ENCODE measurements at regions not wholly inside any gene's neighbourhood (a gene's known extent, or its start where the extent isn't known, plus 50 kb on each side); places are given as distances from the start of the nearest gene placed in this dataset.
A peak's percentile ranks its signal among the peaks of the same experiment; 100 is the strongest.
"Not testable (repeated sequence)": the region's sequence is repeated elsewhere in the genome, so short reads cannot be mapped to it uniquely, and the experiment has no call there.

DNA sequence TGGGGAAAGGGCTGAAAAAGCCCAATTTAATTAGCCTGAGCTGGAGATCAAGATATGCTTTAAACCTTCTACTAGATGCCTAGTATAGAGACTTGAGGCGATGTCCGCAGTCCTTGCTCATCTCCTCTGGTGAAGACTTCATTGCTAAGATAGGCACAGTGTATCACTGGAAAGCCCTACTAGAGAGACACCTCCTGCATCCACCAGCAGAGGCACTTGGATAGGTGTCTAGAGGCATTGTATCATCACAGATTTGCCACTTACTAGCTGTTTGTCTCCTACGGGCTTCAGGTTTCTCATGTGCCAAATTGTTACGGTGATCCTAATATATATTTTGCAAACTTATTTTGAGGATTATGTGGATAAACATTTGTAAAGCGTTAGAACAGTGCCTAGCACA lies 1048.5 kb downstream of the GALC start:
- DNase-seq: no peak

DNA sequence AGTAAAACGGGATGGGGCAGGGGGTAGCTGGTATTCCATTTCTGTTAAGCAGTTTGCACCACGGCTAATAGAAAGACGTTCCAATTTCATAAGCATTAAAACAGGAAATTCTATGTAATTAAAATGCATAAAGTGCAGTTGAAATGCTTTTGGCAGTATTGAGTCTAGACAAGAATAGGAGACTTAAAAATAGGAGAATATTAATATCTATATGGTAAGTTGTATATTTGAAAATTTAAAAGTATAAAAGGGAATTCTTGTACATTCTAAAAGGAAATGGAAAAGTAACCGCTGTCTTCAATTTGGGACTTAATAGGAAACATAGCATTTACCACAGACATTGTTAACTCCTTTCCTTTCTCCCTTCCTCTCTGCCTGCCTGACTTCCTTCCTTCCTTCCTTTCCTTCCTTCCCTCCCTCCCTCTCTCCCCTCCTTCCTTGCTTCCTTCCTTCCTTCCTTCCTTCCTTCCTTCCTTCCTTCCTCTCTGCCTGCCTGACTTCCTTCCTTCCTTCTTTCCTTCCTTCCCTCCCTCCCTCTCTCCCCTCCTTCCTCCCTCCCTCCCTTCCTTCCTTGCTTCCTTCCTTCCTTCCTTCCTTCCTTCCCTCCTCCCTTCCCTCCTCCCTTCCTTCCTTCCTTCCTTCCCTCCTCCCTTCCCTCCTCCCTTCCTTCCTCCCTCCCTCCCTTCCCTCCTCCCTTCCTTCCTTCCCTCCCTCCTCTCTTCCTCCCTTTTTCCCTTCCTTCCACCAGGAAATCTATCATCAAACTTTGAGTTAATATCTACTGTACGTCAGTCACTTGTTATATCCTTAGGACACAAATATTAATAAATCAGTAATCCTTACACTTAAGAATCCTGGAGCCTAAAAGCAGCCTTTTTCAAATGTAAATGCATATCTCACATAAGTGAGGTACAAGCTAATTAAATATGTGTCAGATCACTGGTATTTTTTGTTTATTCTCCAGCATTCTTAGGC lies 1049.3 kb downstream of the GALC start:
- no peak for DNase-seq

DNA sequence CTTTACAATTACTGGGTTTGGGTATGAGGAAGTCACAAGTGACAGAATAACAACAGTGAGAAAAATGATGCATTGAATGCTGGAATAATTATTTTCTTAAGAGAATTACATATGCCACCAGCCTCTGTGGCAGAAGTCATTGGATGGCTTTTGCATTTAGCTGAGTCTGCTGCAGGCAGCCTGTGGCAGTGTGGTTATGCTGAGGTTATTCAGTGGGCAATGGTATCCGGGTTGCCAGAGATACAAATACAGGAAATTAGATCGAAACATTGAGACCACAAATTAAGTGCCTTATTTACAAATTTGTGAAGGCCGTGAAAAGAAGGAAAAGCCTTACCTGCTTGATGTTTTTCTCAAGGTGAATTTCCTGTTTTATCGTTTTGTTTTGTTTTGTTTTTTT lies 1050.0 kb downstream of the GALC start:
- no peak for DNase-seq

DNA sequence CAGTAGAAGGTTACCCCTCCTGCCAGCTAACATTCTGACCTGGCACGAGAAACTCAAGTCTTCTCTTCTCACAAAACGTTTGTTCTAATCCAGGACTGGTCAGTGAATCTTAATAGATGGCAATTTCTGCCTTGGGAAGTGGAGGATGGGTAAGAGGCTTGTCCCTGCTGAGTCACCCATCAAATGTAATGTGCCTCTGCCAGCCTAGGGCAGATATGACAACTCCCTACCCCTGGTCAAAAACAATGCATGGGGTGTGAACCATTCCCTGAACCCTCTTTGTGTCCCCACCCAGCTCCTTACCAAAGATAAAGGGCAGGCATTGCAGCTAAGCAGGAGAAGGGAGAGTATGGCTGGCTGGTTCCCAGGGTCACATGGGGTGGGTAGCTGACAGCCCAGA lies 1052.9 kb downstream of the GALC start:
- no peak for DNase-seq

DNA sequence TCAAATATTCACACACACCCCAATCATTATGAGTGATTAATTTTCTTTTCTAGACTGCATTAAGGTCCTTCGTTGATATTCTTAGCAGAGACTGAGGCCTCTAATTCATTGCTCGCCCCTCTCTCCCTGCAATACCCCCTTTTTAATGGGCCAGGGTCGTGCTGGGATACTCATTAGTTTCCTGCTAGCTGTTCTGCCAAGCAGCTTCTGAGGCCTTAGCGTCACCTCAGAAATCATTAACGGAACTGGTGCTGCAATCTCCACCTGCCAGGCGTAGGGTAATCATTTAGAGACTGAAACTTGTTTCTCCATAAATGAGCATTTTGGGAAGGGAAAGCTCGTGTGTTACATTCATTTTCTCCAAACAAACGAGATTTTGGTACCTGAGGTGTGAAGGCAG lies 1054.7 kb downstream of the GALC start:
- no peak for DNase-seq

DNA sequence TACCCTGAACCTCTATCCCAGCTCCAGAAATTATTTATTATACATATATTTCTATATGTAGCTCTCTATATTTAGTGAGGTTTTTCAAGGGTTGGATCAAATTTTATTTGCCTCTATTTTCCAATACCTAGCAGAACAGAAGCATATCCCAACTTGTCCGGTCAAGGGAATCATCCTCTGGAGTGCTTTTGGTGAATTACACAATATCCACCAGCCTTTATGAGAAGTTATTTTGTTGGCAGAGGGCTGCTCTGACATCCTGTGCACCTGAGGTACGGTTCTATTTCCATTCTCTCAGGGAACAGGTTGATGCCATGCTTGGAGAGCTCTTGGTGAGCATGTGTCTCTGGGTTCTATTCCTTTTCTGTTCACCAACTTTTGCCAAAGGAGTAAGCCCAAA lies 1056.4 kb downstream of the GALC start:
- DNase-seq: no peak

DNA sequence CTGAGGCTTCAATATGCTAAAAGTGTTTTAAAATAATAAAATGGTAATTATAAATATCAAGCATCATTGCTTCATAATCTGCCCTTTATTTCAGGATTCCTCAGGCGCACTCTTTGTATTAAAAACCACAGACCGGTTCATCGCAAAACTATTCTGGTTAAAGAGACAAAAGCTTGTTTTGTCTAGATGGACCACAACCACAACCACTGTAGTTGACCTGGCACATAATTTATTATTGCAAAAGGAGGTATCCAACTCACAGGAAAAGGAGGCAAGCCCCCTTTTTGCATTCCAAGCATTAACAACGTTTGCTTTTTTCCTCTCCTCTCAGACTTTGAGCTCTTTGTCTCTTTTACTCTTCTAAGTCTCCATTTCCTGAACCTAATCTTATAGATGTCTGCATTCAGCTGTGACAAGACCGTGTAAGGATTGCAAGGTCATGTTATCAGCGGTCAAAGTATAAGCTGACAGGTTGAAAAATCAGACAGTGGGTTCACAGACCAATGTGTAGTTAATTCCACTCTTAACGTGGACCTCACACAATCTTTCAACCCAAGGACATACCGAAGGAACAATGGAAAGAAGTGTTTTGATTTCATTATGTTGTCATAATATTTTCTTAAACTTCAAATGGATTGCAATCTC lies 1057.6 kb downstream of the GALC start:
- peak; percentile 72 for DNase-seq

DNA sequence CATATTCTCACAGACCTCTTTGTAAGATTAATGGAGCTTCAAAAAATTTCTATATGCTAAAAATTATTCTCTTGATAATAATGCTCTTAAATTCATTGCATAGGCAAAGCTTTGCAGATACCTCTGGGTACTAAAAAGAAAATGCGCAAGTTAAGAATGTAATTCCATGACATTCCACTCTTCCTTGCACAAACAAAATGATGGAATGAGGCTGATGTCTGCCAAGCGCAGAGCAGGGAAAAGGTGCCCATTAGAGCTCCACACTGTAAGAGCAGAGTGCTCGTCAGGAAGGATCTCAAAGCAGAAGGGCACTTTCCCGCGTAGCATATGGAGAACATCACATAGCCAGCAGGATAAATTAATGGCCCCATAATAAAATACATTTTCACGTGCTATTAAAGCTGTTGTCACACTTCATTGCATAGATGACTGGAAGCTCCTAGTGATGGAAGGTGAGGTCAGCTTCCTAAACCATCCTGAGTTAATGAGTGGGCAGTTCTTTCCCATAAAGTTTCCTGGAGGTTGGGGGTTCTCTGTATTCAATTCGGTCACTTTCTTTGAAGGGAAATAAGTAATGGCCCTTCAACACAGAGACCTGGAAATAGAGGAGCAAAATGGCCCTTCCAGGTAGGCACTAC lies 1058.9 kb downstream of the GALC start:
- DNase-seq: no peak

DNA sequence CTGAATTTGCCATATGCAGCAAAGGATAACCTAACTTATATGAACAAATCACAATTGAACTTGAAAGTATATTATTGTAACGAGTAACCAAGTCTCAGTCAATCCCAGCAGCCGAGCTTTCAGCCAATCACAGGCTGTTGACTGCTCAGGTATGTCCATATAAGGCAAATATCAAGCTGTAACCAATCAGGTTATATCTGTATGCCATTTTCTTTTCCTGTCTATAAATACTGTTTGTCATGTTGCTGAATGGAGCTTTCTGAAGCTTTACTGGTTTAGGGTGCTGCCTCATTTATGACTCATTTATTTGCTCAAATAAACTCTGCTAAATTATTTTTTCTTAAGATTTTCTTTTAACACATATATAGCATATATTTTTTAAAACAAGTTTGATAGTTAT lies 1059.5 kb downstream of the GALC start:
- no peak for DNase-seq

DNA sequence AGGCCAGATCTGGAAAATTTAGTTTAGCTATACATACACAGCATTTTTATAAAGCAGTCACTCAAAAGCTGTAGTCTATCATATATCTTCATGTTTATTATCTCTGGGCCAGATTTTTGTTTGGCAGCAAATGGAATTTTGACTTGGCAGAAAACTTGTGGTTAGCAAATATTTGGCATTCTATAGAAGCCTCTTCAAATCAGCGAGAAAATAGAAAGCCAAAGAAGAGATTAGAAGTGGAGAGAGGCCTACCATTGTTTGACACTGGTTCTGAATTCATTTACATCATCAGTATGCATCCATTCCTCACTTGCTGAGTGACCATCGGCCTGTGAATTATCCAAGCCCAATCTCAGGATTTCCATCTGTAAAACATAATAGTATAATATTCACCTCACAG lies 1077.6 kb downstream of the GALC start:
- DNase-seq: peak; percentile 84

DNA sequence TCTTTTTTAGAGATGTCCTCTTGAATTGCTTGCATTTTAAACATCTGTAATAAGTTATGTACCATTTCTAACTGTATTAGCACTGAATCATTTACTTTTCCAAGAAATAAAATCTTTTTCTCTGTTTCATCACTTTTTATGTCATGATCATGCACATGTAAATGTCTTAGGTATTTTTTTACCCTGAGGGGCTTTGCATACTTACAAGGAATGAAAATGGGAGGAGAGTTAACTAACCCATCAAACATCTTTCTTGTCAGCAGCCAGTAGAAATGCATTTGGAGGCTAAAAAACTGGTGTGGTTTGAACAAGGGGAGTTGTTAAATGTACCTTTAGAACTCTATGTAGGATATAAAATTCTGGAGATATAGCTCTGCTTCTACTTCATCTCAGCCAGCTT lies 1080.3 kb downstream of the GALC start:
- peak; percentile 86 for DNase-seq

DNA sequence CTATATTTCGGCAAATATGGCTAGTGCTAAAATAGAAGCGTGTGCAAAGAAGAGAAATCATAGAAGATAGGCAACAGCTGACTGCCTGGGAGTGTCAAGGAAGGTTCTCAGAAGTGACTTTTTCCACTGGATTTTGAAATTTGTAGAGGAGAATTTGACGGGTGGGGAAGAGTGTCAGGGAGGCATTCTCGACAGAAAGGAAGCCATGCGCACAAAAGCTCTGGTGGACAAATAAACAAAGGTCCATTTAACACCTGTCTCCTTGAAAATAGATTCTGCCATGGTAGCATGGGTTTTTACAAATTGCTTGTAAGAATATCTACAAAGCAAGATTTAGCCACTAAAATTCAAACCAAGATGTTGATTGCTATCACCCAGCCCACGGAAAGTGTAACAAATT lies 1081.5 kb downstream of the GALC start:
- no peak for DNase-seq

DNA sequence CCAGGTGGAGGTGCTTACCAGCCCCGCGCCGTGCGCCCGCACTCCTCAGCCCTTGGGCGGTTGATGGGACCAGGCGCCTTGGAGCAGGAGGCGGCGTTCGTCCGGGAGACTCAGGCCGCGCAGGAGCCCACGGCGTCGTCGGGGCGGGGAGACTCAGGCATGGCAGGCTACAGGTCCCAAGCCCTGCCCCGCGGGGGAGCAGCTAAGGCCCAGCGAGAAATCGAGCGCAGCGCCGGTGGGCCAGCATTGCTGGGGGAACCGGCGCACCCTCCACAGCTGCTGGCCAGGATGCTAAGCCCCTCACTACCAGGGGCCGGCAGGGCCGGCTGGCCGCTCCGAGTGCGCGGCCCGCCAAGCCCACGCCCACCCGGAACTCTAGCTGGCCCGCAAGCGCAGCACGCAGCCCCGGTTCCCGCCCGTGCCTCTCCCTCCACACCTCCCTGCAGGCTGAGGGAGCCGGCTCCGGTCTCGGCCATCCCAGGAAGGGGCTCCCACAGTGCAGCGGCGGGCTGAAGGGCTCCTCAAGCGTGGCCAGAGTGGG lies 1087.5 kb downstream of the GALC start:
- not testable (repeated sequence) for DNase-seq

DNA sequence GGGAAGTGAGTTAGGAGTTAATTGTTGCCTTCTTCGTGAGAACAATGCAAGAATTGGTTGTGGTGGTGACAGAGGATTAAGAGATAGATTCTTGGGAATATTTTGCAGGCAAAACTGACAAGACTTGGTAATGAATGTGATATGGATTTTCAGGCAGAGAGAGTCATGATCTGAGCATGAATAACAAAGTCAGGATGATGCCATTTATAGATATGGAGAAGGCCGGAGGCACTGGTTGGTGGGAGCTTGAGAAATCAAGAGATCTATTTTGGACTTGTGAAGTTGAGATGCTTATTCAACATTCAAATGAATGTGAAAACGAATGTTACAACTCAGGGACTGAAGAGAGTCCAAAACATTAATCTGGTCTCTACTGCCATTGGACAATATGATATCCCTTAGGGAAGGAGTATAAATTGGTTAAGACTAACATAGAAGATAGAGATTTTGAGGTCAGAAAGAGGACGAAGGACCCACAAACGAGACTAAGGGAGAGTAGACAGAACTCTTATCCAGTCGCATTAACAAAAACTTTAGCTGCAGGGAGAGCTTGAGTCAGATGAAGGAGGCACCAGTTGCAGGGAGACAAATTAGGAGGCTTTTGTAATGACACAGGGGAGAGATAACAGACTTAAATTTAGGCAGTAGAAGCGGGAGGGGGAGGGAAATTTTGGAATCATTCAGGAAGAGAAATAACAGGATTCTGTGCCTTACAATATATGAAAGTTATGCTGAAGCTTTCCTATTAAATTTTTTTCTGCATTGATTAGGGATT lies 1090.6 kb downstream of the GALC start:
- peak; percentile 59 for DNase-seq

DNA sequence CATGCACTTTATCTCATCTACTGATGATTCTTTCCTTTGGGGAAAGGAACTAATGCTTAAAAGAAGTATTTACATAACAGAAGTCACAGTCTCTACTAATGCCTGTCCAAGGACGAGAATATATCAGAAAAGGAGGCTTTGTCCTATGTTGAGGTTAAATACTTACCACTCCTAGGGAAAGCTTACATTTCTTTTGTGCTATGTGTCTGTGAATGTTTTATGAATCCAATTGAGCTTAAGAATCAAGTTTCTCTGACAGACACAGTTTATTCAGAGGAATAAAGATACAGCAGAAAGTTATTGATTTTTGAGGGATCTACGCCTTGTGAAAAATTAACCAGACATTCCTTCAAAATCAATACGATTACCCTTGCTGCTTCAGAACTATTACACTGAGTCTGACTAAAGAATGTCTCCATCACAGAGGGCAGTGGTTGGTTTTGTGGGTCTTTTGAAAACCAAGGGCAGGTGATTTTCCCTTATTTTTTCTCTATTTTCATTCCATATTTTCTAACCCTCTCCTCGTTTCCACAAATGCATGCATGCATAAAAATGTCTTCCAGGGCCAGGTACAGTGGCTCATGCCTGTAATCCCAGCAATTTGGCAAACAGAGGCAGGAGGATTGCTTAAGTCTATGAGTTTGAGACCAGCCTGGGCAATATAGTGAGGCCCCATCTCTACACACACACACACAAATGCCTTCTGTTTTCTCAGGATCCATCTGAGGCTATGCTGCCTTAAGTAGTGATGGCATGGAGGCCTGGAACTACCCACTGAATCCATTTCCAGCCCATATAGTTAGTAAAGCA lies 1095.1 kb downstream of the GALC start:
- DNase-seq: no peak

DNA sequence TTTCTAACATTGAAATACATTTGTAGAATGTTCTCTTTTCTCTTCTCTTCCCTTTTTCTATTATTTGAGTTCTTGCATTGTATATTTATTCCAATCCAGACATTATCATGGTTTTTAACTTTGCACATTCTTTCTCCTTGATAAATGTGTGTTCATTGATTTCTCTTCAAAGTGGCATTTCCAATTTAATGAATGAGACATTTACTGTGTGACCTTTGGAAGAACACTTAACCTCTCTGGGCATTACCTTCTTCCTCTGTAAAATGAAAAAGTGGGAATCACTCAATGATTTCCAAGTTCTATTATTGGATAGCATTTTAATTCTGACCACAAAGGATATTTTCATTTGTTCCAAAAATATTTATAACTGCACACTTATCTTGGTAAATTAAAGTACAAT lies 1095.8 kb downstream of the GALC start:
- DNase-seq: no peak

DNA sequence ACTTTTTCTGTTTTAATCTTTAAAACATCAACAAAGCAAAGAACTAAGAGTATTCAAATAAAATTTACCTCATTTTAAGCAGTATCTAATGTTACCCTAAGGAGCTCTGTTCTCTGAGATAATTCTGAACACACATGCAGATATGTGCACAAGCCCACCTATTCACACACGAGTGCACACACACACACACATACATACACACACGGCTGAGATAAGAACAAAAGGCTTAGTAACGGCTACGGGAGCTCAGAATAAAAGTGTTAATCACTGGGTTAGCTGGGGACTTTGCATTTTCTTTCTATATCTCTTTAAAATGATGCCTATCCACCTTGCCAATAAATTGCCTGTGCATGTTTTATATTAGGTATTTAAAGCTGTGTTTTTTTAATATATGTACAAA lies 1096.3 kb downstream of the GALC start:
- no peak for DNase-seq

DNA sequence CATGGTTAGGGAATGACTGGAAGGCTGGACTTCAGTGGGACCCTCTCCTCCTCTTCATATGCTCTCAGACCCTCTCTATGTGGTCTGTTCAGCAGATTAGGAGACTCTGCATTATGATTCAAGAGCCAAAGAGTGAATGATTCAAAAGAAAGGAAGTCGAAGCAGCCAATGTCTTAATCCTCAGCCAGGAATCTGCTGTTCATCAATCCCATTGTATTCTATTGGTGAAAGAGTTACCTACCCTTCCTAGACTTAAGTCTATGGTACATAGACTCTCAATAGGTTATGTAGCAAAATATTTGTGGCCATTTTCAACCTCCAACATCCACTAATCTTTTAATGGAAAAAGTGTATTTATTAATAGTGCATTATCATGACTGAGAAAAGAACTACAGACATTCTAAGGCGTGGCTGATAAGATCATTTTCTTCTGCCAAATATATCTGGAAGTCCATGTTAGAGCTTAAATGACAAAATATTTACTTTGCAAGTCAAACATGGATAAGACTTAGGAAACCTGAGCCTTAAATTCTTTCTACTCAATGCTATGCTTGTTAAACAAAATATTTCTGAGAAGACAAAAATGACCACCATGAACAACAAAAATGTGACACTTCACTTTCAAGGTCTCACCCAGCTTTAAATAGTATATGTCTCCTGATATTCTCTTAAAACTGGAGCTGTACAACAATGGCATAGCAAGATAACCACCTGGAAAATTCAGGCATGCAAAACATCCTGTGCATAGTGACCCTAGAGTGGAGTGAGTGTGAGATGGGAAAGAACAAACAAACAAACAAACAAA lies 1100.6 kb downstream of the GALC start:
- DNase-seq: peak; percentile 67

DNA sequence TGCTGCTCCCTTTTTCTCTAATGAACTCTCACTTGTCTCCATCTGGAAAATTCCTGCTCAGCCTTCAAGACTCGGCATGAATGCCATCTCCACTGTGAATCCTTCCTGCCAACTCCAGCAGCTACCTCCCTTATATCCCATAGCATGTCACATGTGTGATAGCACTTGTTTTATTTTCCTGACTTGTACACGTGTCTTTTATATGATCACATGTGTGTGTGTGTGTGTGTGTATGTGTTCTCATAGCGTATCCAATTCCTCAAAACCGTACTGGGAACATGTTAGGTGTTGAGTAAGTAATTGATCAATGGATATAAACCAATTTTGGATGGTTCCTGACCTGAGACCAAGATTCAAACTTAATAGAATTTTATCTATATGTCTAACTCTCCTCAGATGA lies 1107.7 kb downstream of the GALC start:
- DNase-seq: no peak

DNA sequence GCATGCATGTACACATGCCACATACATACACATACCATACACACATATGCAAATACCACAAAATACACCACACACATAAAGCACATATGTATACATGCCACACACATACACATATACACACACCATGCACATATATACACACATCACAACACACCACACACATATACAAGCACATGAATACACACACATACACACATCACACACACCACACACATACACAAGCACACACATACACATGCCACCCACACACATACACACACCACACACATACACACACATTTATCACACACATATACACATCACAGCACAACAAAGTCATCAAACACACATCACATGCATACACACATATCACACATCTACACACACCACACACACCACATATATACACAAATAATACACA lies 1108.5 kb downstream of the GALC start:
- DNase-seq: no peak

DNA sequence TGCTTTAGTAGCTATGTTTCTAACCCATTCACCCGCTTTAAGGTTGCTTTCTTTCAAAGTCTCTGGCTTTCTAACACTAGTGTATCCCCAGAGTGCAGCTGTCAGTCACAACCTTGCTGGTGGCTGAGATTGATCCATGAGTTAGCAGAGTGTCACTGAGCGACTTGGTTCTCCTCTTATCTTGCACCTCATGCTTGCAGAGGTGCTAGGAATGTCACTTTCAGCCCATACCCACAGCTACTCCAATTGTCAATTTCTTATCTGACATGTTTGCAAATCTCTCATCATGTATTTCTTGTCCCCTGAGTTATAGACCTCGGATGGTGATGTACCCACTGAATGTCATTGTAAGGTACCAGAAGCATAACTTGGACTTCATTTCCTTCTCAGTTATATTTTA lies 1110.2 kb downstream of the GALC start:
- no peak for DNase-seq
